Karpas-422 (cell line): ENCODE measurements at regions not wholly inside any gene's neighbourhood (a gene's known extent, or its start where the extent isn't known, plus 50 kb on each side); places are given as distances from the start of the nearest gene placed in this dataset.
"Not testable (repeated sequence)": the region's sequence is repeated elsewhere in the genome, so short reads cannot be mapped to it uniquely, and the experiment has no call there.

ENCODE experiments used
- DNase-seq: peaks from one replicate; pipeline ENCODE4 v3.0.0-alpha.2; 2015
- H2AFZ ChIP-seq: fragments of 200-600 bp; sonication (generic); 2 replicates; pipeline ENCODE4 v1.6.1; 2014; ENCODE audit warnings: antibody characterized with exemption, low read length, mixed read lengths
- H3K27ac ChIP-seq: fragments of 200-600 bp; sonication (generic); 2 replicates; pipeline ENCODE4 v1.5.1; 2014; ENCODE audit warnings: mild to moderate bottlenecking, low read length, moderate library complexity
- H3K27me3 ChIP-seq: fragments of 200-600 bp; sonication (generic); 2 replicates; pipeline ENCODE4 v1.6.1; 2014; ENCODE audit warnings: low read length, mixed read lengths
- H3K36me3 ChIP-seq: fragments of 200-600 bp; sonication (generic); 2 replicates; pipeline ENCODE4 v1.6.1; 2014; ENCODE audit warnings: low read length, mixed read lengths; ENCODE audit not compliant: insufficient read depth
- H3K4me1 ChIP-seq: fragments of 200-600 bp; sonication (generic); 2 replicates; pipeline ENCODE4 v1.6.1; 2014; ENCODE audit warnings: mild to moderate bottlenecking, low read length, mixed read lengths
- H3K4me2 ChIP-seq: fragments of 200-600 bp; sonication (generic); 2 replicates; pipeline ENCODE4 v1.6.1; 2014; ENCODE audit warnings: low read length, low read depth, mild to moderate bottlenecking; ENCODE audit not compliant: poor library complexity, severe bottlenecking
- H3K4me3 ChIP-seq: fragments of 200-600 bp; sonication (generic); 2 replicates; pipeline ENCODE4 v1.5.1; 2014; ENCODE audit warnings: mild to moderate bottlenecking, antibody characterized with exemption, low read length, mixed read lengths
- H3K79me2 ChIP-seq: fragments of 200-600 bp; sonication (generic); 2 replicates; pipeline ENCODE4 v1.6.1; 2014; ENCODE audit warnings: mild to moderate bottlenecking, low read length, mixed read lengths
- H3K9ac ChIP-seq: fragments of 200-600 bp; sonication (generic); 2 replicates; pipeline ENCODE4 v1.6.0; 2014; ENCODE audit warnings: low read length
- H3K9me2 ChIP-seq: fragments of 200-600 bp; sonication (generic), shearing (Covaris generic); replicated peaks from 2 replicates; pipeline ENCODE4 v1.6.0; 2014; ENCODE audit warnings: mild to moderate bottlenecking, low read length, moderate library complexity; ENCODE audit not compliant: insufficient read depth
- H3K9me3 ChIP-seq: fragments of 300-700, 200-600 bp; sonication (generic); 2 replicates; pipeline ENCODE4 v1.6.1; 2014; ENCODE audit warnings: low read length, mixed read lengths
- H4K20me1 ChIP-seq: fragments of 200-600 bp; sonication (generic); 2 replicates; pipeline ENCODE4 v1.6.1; 2014; ENCODE audit warnings: mild to moderate bottlenecking, antibody characterized with exemption, low read length, low read depth; ENCODE audit not compliant: insufficient read depth

DNA sequence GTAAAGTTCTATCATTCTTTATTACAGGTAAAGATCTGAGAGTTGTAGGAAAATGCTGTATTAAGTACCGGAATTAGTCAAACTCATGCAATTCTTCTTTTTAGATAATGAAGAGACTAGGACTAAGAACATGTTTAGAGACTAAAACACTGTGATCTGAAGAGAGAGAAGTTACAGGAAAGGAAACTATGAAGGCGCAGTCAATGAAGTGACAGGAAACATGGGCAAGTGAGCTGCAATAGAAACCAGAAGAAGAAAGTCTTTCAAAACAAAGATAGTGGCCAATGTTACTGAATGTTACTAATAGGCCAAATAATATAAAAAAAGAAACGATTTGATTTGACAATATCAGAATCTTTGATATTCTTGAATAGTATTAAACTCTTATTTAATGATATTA is 659.4 kb upstream of the RGS18 start:
- no peaks in the 10 kb centered on the region for H3K9me2 ChIP-seq
- H2AFZ ChIP-seq: no peak overlapping the region
- no peak overlapping the region for H3K9ac ChIP-seq
- peaks cover 14% of the 10 kb centered on the region for H3K9me3 ChIP-seq
- DNase-seq: no peak
- no peaks in the 10 kb centered on the region for H3K4me1 ChIP-seq
- no peak overlapping the region for H3K27ac ChIP-seq
- no peak overlapping the region for H3K4me2 ChIP-seq
- H3K4me3 ChIP-seq: no peak overlapping the region
- H3K36me3 ChIP-seq: no peaks in the 10 kb centered on the region
- H3K27me3 ChIP-seq: no peaks in the 10 kb centered on the region
- H4K20me1 ChIP-seq: no peaks in the 10 kb centered on the region
- H3K79me2 ChIP-seq: no peaks in the 10 kb centered on the region

DNA sequence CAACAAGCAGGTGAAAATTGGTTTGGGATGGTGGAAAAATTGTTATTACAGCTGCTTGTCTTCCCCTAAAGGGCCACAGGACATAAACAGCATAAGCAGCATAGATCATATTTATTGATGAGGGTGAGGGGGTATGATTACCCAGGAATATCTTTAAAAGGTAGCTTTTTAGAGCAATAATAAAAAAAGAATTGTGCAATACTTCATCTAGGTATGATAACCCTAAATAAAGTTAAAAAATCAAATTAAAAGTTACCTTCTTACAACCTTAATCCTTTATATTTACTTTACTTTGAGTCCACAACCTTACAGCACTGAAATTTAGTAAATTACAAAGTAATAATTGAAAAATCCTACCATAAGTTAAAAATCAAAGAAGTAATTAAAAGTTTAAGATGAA is 653.3 kb upstream of the RGS18 start:
- Histone ChIP-seq H3K27ac (no peak overlapping the region), H3K27me3 (no peaks in the 10 kb centered on the region), H3K9ac (no peak overlapping the region), H4K20me1 (no peaks in the 10 kb centered on the region), H3K4me2 (no peak overlapping the region), H3K79me2 (no peaks in the 10 kb centered on the region), H3K9me2 (no peaks in the 10 kb centered on the region; the same call in 1 of the 2 replicates), H3K9me3 (no peaks in the 10 kb centered on the region), H2AFZ (no peak overlapping the region), H3K4me1 (no peaks in the 10 kb centered on the region), H3K4me3 (no peak overlapping the region), H3K36me3 (no peaks in the 10 kb centered on the region)
- DNase-seq: no peak

DNA sequence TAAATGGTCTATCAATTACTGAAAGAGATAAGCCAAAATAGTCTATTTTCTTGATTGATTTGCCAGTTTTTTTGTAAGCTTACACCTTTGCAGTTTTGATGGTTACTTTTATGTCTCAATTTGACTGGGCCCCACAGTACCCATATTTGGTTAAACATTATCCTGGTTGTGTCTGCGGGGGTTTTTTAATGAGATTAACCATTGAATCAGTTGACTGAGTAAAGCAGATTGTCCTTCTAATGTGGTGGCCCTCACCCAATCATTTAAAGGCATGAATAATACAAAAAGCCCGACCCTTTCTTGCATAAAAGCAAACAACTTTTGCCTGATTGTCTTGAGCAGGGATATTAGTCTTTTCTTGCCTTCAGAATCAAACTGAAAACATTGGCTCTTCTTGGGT is 650.0 kb upstream of the RGS18 start:
- Histone ChIP-seq H3K4me2 (no peak overlapping the region), H3K27me3 (no peaks in the 10 kb centered on the region), H4K20me1 (no peaks in the 10 kb centered on the region), H3K9me2 (no peaks in the 10 kb centered on the region; the same call in 1 of the 2 replicates), H3K9ac (no peak overlapping the region), H3K4me1 (no peaks in the 10 kb centered on the region), H3K4me3 (no peak overlapping the region), H3K27ac (no peak overlapping the region), H3K9me3 (peaks cover 7% of the 10 kb centered on the region), H3K79me2 (no peaks in the 10 kb centered on the region), H3K36me3 (no peaks in the 10 kb centered on the region), H2AFZ (no peak overlapping the region)
- DNase-seq: no peak

DNA sequence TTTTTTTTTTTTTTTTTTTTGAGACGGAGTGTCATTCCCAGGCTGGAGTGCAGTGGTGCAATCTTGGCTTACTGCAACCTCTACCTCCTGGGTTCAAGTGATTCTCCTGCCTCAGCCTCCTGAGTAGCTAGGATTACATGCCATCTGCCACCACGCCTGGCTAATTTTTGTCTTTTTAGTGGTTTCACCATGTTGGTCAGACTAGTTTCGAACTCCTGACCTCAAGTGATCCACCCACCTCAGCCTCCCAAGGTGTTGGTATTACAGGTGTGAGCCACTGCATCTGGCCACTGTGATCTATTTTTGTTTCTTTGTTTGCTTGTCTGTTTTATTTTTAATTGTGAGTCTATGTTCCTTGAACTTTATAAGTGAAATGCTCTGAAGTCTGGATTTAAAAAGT is 646.8 kb upstream of the RGS18 start:
- H3K9me2 ChIP-seq, H3K27ac ChIP-seq, H3K4me1 ChIP-seq, H4K20me1 ChIP-seq, H3K4me2 ChIP-seq, H2AFZ ChIP-seq, H3K4me3 ChIP-seq, DNase-seq, H3K9ac ChIP-seq, H3K36me3 ChIP-seq, H3K9me3 ChIP-seq, H3K79me2 ChIP-seq, H3K27me3 ChIP-seq: not testable (repeated sequence)

DNA sequence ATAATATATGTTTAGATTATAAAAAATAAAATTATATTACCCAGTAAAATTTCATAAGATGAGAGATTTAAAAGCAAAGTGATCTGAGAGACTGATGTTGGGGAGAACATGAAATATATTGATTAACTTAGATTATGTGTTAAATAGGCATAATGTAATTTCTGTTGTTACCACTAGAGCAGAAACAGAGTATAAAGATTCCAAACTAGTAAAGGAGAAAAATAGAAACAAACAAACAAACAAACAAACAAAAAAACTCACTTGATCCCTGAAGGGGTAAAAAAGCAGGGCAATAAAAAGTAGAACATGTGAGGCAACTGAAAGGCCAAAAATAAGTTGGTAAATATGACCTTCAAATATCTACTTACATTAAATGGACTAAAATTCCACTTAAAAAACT is 640.4 kb upstream of the RGS18 start:
- DNase-seq: no peak
- Histone ChIP-seq H3K27me3 (no peaks in the 10 kb centered on the region), H3K36me3 (no peaks in the 10 kb centered on the region), H2AFZ (no peak overlapping the region), H3K9me3 (peaks cover 16% of the 10 kb centered on the region; the same call in 1 of the 2 replicates), H4K20me1 (no peaks in the 10 kb centered on the region), H3K27ac (no peak overlapping the region), H3K9ac (no peak overlapping the region), H3K79me2 (no peaks in the 10 kb centered on the region), H3K4me1 (no peaks in the 10 kb centered on the region), H3K4me2 (no peak overlapping the region), H3K4me3 (no peak overlapping the region), H3K9me2 (no peaks in the 10 kb centered on the region)

DNA sequence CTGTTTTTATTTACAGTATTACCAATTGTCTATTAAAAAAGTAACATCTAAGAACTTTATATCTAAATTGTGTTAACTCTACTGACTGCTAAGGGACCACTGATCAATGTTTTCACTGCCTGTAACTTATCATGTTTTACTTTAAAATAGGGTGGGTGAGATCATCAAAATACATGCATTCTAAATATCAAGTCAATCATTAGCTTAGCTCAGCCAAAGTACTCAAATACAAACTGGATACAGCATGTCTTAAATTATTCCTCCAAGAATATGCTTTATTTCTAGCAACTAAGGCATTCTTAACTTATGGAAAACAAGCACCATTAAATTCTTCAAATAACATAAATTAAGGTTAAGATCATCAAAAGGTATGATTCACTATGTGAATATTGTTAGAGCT is 638.7 kb upstream of the RGS18 start:
- Histone ChIP-seq H3K9me2 (no peaks in the 10 kb centered on the region), H3K27me3 (no peaks in the 10 kb centered on the region), H3K4me3 (no peak overlapping the region), H3K9ac (no peak overlapping the region), H3K4me1 (no peaks in the 10 kb centered on the region), H3K4me2 (no peak overlapping the region), H3K27ac (no peak overlapping the region), H2AFZ (no peak overlapping the region), H3K79me2 (no peaks in the 10 kb centered on the region), H3K36me3 (no peaks in the 10 kb centered on the region), H3K9me3 (peaks cover 19% of the 10 kb centered on the region; the same call in 1 of the 2 replicates), H4K20me1 (no peaks in the 10 kb centered on the region)
- DNase-seq: no peak

DNA sequence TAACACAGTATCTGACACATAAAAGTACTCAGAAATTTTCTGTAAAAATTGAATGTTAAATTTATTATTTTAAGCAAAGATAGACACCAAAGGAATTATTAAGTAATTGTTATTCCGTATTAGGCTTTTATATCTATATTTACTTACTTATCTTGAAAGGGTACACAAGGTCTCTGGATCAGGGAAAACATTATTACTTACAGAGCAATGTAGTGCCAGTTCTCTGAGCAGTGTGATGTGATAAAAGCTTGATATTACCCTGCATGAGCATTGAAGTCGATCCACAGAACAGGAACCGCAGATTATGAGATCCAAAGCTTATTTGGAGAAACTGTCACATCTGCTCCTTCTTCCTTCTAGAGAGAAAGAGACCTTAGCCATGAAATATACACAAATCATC is 637.9 kb upstream of the RGS18 start:
- Histone ChIP-seq H3K27ac (no peak overlapping the region), H3K79me2 (no peaks in the 10 kb centered on the region), H3K9me3 (peaks cover 19% of the 10 kb centered on the region; the same call in 1 of the 2 replicates), H3K36me3 (no peaks in the 10 kb centered on the region), H4K20me1 (no peaks in the 10 kb centered on the region), H3K27me3 (no peaks in the 10 kb centered on the region), H3K4me2 (no peak overlapping the region), H3K9ac (no peak overlapping the region), H3K4me1 (no peaks in the 10 kb centered on the region), H2AFZ (no peak overlapping the region), H3K4me3 (no peak overlapping the region), H3K9me2 (no peaks in the 10 kb centered on the region)
- DNase-seq: no peak

DNA sequence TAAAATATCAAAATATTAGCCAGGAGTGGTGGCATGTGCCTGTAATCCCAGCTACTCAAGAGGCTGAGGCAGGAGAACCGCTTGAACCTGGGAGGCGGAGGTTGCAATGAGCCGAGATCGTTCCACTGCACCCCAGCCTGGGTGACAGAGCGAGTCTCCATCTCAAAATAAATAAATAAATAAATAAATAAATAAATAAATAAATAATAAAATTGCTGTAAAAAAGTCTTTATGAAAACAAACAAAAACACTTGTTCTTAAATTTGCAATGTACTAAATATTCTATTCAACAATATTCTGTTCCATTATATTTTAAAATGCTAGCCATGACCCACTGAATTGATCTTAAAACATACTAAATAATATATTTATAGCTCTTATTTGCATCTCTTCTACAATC is 632.3 kb upstream of the RGS18 start:
- H3K79me2 ChIP-seq, H3K9ac ChIP-seq, DNase-seq, H3K4me1 ChIP-seq, H4K20me1 ChIP-seq, H3K4me2 ChIP-seq, H3K27ac ChIP-seq, H3K4me3 ChIP-seq, H2AFZ ChIP-seq, H3K9me2 ChIP-seq, H3K27me3 ChIP-seq, H3K36me3 ChIP-seq: not testable (repeated sequence)
- H3K9me3 ChIP-seq: peaks cover 13% of the 10 kb centered on the region; the same call in 1 of the 2 replicates

DNA sequence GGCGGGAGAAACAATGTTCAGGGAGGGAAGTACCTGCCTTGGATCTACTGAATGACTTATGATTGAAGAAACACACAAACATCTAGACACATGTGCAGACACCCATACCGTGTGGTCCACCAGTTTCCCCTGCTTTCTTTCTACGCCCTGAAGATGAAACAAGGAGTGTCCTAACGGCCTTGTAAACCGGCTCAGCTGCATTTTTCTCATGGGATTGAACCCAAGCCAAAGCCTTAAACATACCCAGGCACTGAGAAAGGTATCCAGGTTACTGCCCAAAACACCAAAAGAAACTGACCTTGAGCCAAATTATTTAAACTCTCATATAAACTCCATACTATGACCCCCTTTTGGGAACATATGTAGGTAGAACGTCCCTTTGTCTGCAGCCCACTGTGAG is 630.0 kb upstream of the RGS18 start:
- H3K9ac ChIP-seq: no peak overlapping the region
- no peak overlapping the region for H3K4me2 ChIP-seq
- no peaks in the 10 kb centered on the region for H3K79me2 ChIP-seq
- no peak overlapping the region for H3K4me3 ChIP-seq
- no peaks in the 10 kb centered on the region for H3K4me1 ChIP-seq
- no peaks in the 10 kb centered on the region for H4K20me1 ChIP-seq
- H3K27me3 ChIP-seq: no peaks in the 10 kb centered on the region
- H3K9me2 ChIP-seq: no peaks in the 10 kb centered on the region
- H3K9me3 ChIP-seq: peaks cover 14% of the 10 kb centered on the region
- H3K36me3 ChIP-seq: no peaks in the 10 kb centered on the region
- DNase-seq: no peak
- H3K27ac ChIP-seq: no peak overlapping the region
- H2AFZ ChIP-seq: no peak overlapping the region
